Fibroblast of skin of left quadriceps (primary cell): ENCODE measurements at regions not wholly inside any gene's neighbourhood (a gene's known extent, or its start where the extent isn't known, plus 50 kb on each side); places are given as distances from the start of the nearest gene placed in this dataset.
"Not testable (repeated sequence)": the region's sequence is repeated elsewhere in the genome, so short reads cannot be mapped to it uniquely, and the experiment has no call there.

Experiments
- DNase-seq, 2 experiments: peaks; one replicate each; pipeline ENCODE4 v3.0.0-alpha.2; 2013; ENCODE audit warnings: low read depth in 2 of 2

DNA sequence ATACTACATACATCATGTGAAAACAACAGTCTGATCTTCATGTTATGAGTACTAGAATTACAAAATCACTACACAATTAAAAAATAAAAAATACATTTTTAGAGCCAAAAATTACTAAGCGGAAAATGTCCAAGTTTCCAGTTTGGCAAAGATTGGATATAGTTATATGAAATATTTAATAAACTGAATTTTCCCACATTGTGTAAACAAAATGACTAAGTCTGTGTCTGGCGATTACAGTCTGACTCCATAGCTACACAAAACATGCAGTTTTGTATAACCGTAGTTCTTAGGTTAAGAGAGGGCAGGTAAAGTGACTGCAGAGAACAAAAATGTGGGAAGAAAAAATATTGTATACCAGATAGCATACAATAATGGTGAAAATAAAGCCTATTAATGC lies 59.2 kb upstream of the TMEM47 start:
- DNase-seq, result no peak

DNA sequence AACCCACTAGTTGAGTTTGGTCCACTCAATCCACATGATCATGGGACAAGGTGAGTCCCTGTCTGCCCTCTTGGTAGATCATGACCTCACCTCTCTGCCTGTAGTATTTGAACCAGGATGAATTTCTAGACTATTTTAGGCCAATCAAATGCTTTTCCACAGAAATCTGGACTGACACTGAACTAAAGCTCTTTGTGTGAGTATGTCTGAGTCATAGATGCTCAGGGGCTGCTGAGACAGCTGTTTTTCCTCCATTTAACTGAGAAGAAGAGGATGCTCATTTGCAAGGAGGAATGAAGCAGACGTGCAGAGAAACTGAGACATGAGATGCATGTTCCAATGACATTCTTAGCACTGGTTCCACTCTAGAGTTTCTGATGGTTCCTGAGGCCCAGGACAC lies 77.3 kb upstream of the TMEM47 start:
- no peak for DNase-seq

GRCh38 chrX:34744521-34744920 lies 87.4 kb upstream of the TMEM47 start:
- DNase-seq, result no peak

DNA sequence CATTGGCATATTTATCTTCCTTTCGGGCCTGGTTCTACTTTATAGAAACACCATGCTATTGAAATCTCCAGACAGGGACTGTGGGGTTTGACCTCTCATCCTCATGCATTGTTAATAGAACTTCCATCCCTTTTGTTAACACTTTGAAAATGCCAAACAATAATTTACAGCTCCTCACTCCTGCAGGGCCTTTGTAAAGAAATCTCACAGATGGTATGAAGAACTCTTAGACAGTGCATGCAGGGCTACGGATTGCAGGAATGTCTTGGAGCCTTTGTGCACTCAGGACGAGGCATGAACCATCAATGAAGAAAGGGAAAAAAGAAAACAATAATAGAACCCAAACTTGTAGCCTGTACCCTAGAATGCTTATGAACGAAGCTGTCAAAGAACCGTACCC lies 92.8 kb upstream of the TMEM47 start:
- DNase-seq, result no peak

DNA sequence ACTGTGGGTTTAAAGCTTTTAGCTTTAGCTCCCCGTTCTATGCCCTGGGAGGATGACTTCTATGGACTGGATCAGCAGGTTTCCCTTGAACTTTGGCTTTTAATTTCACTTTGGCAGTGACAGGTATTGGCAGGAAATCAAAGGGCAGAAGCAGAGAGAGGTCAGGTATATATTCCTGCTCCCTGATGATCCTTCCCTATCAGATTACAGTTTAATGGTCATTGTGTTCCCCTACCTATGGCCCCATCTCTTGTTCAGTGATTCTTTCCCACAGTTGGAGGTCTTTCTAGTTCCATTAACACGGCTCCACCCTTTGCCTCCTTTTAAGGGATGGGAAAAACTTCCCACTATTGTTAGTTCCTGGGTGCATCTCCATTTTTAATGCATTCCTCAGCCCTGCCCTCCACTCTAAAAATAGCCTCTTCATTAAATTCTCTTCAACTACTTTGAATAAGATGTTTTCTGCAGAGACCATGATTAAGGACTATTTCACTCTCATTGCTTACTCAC lies 107.8 kb upstream of the TMEM47 start:
- DNase-seq, result no peak

DNA sequence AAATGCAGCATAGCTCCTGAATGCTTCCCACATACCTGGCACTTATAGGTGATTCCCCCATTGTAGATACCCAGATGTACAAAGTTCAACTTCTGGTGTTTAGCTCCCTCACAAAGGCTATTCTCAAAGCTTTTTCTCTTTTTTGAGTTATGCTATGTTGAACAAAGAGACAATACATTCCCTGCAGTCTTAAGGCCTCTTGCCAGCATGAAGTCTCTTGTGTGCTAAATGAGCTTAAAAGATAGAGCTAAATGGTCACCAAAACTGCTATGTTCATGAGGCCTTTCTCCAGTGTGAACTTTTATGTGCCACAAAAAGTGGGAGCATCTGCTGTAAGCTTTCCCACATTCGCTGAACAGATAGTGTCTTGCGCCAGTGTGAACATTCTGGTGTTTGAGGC lies 111.2 kb upstream of the TMEM47 start:
- DNase-seq, result no peak

DNA sequence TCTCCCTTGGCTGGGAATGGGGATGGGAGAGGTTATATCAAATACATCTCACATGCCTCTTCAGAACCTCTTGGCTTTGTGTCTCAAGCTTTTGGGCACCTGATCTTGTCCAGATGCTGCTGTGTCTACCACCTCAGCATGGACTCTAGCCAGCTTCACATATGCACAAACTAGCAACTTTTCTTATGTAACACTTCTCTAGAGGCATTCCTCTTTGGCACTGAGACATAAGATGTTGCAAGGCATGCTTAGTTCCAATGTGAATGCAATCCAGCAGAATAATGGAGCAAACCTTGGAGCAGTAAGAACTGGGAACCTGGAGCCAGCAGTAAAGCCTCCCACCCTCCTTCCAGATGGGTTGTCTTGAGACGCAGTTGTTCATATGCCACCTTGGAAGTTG lies 113.4 kb upstream of the TMEM47 start:
- peak in 1 of 2 experiments; percentile 6 for DNase-seq

DNA sequence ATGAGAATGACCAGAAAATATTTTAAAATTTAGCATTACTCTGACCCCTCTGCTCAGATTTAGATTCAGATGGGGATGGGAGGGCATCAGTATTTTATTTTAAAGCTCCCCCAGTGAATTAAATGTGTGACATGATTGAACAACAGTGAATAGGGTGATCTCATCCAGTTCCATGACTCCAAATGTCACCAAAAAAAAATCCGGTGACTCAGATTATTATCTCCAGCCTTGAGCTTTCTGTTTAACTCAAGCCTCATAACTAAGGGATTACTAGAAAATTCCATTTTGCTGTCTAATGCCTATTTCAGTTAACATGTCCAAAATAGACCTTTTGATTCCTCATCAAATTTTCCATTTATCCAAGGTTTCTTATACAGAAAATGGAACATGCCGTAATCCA lies 121.8 kb upstream of the TMEM47 start:
- peak; percentile 48 to 53 for DNase-seq

DNA sequence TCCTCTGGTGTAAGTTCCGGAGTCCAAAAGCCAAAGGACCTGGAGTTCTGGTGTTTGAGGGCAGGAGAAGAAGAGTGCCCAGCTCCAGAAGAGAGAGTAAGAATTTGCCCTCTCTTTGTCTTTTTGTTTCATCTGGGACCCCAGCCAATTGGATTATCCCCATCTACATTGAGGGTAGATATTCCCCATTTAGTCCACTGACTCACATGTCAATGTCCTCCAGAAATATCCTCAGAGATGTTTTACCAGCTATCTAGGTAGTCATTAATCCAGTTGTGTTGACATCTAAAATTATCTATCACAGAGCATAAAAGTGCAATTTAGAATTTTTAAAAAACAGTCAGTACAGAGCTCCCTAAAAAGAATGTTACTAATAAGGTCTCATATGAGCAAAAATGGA lies 132.9 kb upstream of the TMEM47 start:
- DNase-seq, result peak in 1 of 2 experiments; percentile 8

DNA sequence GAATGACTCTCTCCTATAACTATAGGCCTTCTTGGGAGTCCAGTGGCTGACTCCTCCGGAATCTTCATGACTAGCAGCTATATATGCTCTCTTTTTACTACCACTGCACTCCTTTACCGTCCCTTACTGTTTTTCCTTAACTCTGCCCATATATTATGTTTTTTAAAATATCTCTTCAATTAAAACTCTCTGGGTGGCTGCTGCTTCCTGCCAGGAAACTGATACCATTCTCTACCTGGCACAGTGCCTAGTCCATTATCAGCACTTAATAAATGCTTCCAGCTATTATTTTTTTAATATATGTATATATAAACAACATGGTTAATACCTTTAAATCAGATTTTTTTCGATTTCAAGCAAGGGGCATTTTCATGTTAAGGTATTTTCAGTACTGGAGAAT lies 136.6 kb upstream of the FAM47B start:
- DNase-seq, result no peak

DNA sequence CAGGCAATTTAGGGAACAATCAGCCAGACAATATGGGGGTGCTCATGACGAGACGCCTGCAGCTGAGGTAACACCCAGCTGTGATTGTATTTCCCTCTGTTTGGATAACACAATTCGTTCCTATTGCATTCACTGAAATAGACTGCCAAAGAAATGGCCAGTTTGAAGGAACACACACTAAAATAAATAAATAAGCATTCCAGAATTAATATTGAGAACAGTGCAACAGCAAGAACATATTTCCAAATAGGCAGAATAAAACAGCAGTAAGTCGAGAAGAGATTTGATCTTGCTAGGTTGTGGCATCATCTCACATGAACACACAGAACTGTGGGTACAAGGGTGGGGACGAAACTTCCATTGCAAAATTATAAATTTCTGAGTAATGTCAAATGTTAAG lies 133.5 kb upstream of the FAM47B start:
- no peak for DNase-seq

GRCh38 chrX:34810364-34810763 lies 132.2 kb upstream of the FAM47B start:
- peak in 1 of 2 experiments; percentile 5 for DNase-seq

DNA sequence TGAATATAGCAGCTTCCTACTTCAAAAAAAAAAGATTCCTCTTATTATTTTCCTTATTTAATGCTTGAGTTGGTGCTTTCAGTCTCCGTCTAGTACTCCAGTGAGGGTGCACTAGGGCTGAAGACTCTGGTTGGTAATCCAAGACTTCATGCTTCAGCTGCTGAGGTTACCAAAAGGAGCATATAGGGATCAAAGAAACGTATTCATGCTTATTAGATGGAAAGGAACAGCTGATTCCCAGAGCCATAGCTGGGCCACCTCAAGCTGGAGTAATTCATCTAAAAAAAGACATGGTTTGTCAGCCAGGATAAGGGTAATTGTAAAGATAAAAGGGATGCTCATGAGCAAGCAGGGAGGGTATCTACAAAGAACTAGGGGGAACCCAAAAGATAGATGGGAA lies 131.7 kb upstream of the FAM47B start:
- no peak for DNase-seq

GRCh38 chrX:34813618-34814017 lies 129.0 kb upstream of the FAM47B start:
- DNase-seq, result no peak

DNA sequence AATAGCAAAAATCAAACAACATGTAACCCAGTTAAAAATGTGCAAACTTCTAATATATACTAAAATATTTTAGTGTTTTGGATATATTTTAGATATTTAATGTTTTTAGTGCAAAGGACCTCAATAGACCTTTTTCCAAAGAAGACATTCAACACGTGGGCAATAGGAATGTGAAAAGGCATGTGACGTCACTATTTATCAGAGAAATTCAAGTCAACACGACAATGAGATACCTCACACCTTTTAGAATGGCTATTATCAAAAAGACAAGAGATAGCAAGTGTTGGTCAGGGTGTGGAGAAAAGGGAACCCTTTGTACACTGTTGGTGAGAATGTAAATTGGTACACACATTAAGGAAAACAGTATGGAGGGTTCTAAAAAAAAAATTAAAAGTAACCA lies 115.6 kb upstream of the FAM47B start:
- DNase-seq, result no peak

DNA sequence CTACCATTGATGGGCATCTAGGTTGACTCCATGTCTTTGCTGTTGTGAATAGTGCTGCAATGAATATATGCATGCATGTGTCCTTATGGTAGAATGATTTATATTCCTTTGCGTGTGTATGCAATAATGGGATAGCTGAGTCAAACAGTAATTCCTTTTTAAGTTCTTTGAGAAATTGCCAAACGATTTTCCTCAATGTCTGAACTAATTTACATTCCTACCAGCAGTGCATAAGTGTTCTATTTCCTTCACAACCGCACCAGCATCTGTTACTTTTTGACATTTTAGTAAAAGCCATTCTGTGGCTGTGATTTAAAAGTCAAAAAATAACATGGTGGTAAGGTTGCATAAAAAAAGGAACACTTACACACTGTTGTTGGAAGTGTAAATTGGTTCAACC lies 103.1 kb upstream of the FAM47B start:
- peak; percentile 63 to 72 for DNase-seq

- not testable (repeated sequence) for DNase-seq
Observed at GRCh38 chrX:34841205-34841604, 101.4 kb upstream of the FAM47B start.

GRCh38 chrX:34848281-34848680 lies 94.3 kb upstream of the FAM47B start:
- DNase-seq, result peak; percentile 44 to 54

DNA sequence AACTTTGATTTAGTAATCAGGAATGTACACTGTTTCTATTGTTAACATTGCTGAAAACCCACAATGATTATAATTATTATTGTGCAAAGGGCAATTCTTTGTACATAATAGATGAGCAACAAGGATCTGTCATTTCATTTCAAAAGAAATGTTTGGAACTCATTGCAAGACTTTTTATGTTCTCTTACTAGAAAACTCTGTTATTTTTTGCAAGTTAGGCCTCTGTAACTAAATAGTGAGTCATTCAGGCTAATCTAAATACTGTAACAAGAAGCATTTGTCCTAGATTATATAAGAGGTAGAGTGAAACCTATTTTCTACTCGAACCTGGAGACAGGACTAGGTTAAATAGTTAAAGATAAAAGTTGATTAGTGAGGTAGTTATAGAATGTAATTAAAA lies 93.2 kb upstream of the FAM47B start:
- peak; percentile 35 to 45 for DNase-seq

- DNase-seq, result no peak
Observed at GRCh38 chrX:34859191-34859590, 83.4 kb upstream of the FAM47B start.

- no peak for DNase-seq
Observed at GRCh38 chrX:34863906-34864305, 78.7 kb upstream of the FAM47B start.

DNA sequence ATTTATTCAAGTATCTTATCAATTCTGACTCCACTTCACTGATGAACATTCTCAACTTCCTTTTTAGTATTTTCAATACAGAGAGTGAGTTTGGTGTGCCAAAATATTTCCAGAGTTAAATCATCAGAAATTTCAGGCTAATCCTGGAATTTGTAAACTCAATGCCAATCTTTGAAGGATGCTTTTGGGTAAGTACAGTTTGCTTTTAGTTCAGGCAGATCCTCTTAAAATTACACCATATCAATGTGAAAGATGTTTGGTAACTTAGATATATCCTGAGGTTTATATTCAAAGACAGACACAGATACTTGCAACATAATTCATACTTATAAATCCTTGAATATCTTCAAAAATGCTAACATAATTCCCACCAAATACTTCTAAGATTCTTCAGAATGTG lies 76.0 kb upstream of the FAM47B start:
- no peak for DNase-seq

GRCh38 chrX:34868633-34869032 lies 74.0 kb upstream of the FAM47B start:
- DNase-seq, result no peak

DNA sequence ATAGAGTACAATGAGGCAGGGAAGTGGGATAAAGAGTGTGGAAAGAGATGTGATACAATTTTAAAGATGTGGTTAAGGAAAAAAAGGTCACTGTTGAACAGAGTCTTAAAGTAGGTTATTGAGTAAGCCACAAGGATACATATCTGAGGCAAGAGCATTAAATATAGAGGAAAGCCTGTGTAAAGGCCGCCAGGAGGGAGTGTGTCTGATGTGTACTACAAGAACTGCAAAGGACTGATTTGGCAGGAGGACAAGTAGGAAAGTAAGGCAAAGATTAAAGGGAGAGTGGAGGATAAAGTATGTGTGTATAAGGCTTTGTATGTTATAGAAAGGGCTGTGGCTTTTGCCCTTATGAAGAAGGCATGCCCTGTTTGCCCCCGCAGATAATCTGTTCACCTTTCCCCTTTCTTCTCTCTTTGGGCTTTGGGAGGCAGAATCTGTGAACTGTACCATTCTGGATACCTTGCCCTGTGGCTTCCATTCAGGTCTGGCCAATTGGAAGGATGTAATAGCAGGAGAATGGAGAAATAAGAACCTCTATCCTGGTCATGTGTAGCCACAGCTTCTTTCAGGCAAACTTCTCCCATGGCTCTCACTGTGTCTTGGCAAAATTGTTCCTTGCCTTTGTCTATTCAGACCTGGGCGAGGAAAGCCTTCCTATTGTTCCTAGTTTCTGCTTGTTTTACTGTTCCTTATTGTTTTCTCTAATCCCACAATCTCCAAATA lies 68.9 kb upstream of the FAM47B start:
- no peak for DNase-seq
